ENCODE measurements at regions not wholly inside any gene's neighbourhood (a gene's known extent, or its start where the extent isn't known, plus 50 kb on each side); places are given as distances from the start of the nearest gene placed in this dataset.

- WGBS, 2 experiments = 79 to 94% methylated on average over 2 of the region's 2 CpGs
- Histone ChIP-seq H3K27ac (ENCODE audit: insufficient read depth, low read depth, low read length, poor library complexity, severe bottlenecking) (no peak overlapping the region), H3K4me1 (ENCODE audit: control insufficient read depth, insufficient read depth, low read length) (no peaks in the 10 kb centered on the region), H3K36me3 (ENCODE audit: control insufficient read depth, insufficient read depth, low read length) (no peaks in the 10 kb centered on the region), H3K9me3 (ENCODE audit: control insufficient read depth, low read length) (no peaks in the 10 kb centered on the region), H3K4me3 (ENCODE audit: insufficient read depth, low read depth, low read length) (no peak overlapping the region), H3K27me3 (ENCODE audit: control insufficient read depth, insufficient read depth, low read length, poor library complexity, severe bottlenecking) (no peaks in the 10 kb centered on the region)
Observed at GRCh38 chr6:97449444-97449966, 166.5 kb upstream of the MMS22L start.

- H3K4me1 ChIP-seq (ENCODE audit: control insufficient read depth, insufficient read depth, low read length) = no peaks in the 10 kb centered on the region
- H3K9me3 ChIP-seq (ENCODE audit: control insufficient read depth, low read length) = no peaks in the 10 kb centered on the region
- 93 to 94% methylated on average over 2 to 3 of the region's 3 CpGs for WGBS, 2 experiments
- H3K36me3 ChIP-seq (ENCODE audit: control insufficient read depth, insufficient read depth, low read length) = no peaks in the 10 kb centered on the region
- H3K4me3 ChIP-seq (ENCODE audit: insufficient read depth, low read depth, low read length) = no peak overlapping the region
- H3K27me3 ChIP-seq (ENCODE audit: control insufficient read depth, insufficient read depth, low read length, poor library complexity, severe bottlenecking) = no peaks in the 10 kb centered on the region
- H3K27ac ChIP-seq (ENCODE audit: insufficient read depth, low read depth, low read length, poor library complexity, severe bottlenecking) = no peak overlapping the region
Observed at GRCh38 chr6:97450087-97450486, 167.1 kb upstream of the MMS22L start.

- Histone ChIP-seq H3K27ac (ENCODE audit: insufficient read depth, low read depth, low read length, poor library complexity, severe bottlenecking) (no peak overlapping the region), H3K27me3 (ENCODE audit: control insufficient read depth, insufficient read depth, low read length, poor library complexity, severe bottlenecking) (no peaks in the 10 kb centered on the region), H3K4me3 (ENCODE audit: insufficient read depth, low read depth, low read length) (no peak overlapping the region), H3K4me1 (ENCODE audit: control insufficient read depth, insufficient read depth, low read length) (peaks cover 3% of the 10 kb centered on the region), H3K9me3 (ENCODE audit: control insufficient read depth, low read length) (no peaks in the 10 kb centered on the region), H3K36me3 (ENCODE audit: control insufficient read depth, insufficient read depth, low read length) (no peaks in the 10 kb centered on the region)
- WGBS, 2 experiments = 79 to 86% methylated on average over 3 of the region's 3 CpGs
Observed at GRCh38 chr6:97456070-97456469, 173.1 kb upstream of the MMS22L start.

DNA sequence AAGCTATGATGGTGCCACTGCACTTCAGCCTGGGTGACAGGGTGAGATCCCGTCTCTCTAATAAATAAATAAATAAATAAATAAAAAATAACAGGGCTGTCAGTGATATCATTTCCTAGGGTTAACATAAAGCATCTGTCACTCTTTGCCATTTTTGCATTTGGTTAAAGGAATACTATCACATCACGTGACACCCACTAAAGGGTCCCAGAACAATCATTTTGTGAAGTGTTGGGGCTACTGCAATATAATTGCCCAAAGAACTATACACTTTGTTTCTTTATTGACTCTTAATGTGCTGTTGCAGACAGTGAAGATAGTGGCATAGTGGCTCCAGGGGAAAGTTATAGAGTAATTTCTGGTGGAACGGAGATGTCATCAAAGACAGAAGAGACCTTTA is 176.5 kb upstream of the MMS22L start:
- WGBS, 2 experiments = 94 to 100% methylated on average over 2 of the region's 3 CpGs
- no peaks in the 10 kb centered on the region for H3K9me3 ChIP-seq (ENCODE audit: control insufficient read depth, low read length)
- no peaks in the 10 kb centered on the region for H3K27me3 ChIP-seq (ENCODE audit: control insufficient read depth, insufficient read depth, low read length, poor library complexity, severe bottlenecking)
- peaks cover 6% of the 10 kb centered on the region for H3K4me1 ChIP-seq (ENCODE audit: control insufficient read depth, insufficient read depth, low read length)
- no peaks in the 10 kb centered on the region for H3K36me3 ChIP-seq (ENCODE audit: control insufficient read depth, insufficient read depth, low read length)
- no peak overlapping the region for H3K4me3 ChIP-seq (ENCODE audit: insufficient read depth, low read depth, low read length)
- H3K27ac ChIP-seq (ENCODE audit: insufficient read depth, low read depth, low read length, poor library complexity, severe bottlenecking) = no peak overlapping the region

GRCh38 chr6:97459986-97460385 is 177.0 kb upstream of the MMS22L start:
- H3K9me3 ChIP-seq (ENCODE audit: control insufficient read depth, low read length) = no peaks in the 10 kb centered on the region
- H3K4me3 ChIP-seq (ENCODE audit: insufficient read depth, low read depth, low read length) = no peak overlapping the region
- WGBS, 2 experiments = 88 to 100% methylated on average over 1 of the region's 1 CpG
- H3K36me3 ChIP-seq (ENCODE audit: control insufficient read depth, insufficient read depth, low read length) = no peaks in the 10 kb centered on the region
- H3K27ac ChIP-seq (ENCODE audit: insufficient read depth, low read depth, low read length, poor library complexity, severe bottlenecking) = no peak overlapping the region
- no peaks in the 10 kb centered on the region for H3K27me3 ChIP-seq (ENCODE audit: control insufficient read depth, insufficient read depth, low read length, poor library complexity, severe bottlenecking)
- H3K4me1 ChIP-seq (ENCODE audit: control insufficient read depth, insufficient read depth, low read length) = peaks cover 6% of the 10 kb centered on the region

DNA sequence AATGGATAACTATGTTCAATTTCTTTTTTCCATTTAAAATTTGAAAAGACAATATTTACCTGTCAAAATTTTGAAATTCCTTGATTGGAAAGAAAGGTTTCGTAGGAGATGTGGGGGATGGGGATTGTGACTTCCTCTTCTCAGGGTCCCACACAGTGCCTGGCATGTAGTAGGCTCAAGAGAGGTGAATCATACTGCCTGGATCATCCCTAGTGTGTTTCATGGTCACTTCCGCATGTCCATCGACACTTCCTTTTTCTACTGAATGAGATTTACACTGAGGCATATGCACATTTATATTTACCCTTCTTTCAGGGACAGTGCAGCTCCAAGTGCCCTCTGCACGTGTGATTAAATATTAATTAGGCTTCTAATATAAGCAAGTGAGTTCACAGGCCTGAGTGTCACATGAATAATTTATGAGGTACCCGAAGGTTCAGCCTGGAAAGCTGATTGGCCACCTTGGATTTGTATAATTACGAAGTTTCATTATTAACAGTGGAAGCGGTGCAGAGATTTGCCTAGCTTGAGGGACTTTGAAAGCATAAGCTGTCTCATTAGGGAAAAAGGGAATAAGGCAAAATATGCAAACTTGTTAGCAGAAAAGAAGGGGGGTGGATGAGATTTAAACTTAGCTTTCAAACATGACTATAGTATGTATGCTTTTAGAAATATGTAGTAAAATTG is 177.5 kb upstream of the MMS22L start:
- Histone ChIP-seq H3K27me3 (ENCODE audit: control insufficient read depth, insufficient read depth, low read length, poor library complexity, severe bottlenecking) (no peaks in the 10 kb centered on the region), H3K4me1 (ENCODE audit: control insufficient read depth, insufficient read depth, low read length) (peaks cover 6% of the 10 kb centered on the region), H3K36me3 (ENCODE audit: control insufficient read depth, insufficient read depth, low read length) (no peaks in the 10 kb centered on the region), H3K4me3 (ENCODE audit: insufficient read depth, low read depth, low read length) (no peak overlapping the region), H3K27ac (ENCODE audit: insufficient read depth, low read depth, low read length, poor library complexity, severe bottlenecking) (no peak overlapping the region), H3K9me3 (ENCODE audit: control insufficient read depth, low read length) (no peaks in the 10 kb centered on the region)
- WGBS, 2 experiments = 93 to 97% methylated on average over 7 of the region's 7 CpGs

DNA sequence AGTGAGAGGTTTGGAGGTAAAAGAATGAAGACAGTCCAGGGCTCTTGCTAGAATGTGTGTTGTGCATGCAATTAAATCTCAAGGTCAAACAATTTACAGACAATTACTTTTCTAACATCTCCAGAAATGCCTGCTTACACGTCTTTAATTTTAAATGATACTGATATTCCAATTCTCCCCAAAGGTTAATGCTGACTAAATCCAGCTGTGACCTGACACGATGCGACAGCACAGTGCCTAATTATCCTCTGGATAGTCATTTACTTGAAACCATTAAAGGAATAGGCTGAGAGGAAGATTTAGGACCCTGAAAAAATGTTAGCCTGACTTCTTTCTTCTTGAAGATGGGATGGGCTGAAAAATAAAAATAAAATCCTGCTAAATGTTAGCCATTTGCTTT is 178.2 kb upstream of the MMS22L start:
- Histone ChIP-seq H3K4me3 (ENCODE audit: insufficient read depth, low read depth, low read length) (no peak overlapping the region), H3K27ac (ENCODE audit: insufficient read depth, low read depth, low read length, poor library complexity, severe bottlenecking) (no peak overlapping the region), H3K4me1 (ENCODE audit: control insufficient read depth, insufficient read depth, low read length) (peaks cover 6% of the 10 kb centered on the region), H3K9me3 (ENCODE audit: control insufficient read depth, low read length) (no peaks in the 10 kb centered on the region), H3K36me3 (ENCODE audit: control insufficient read depth, insufficient read depth, low read length) (no peaks in the 10 kb centered on the region), H3K27me3 (ENCODE audit: control insufficient read depth, insufficient read depth, low read length, poor library complexity, severe bottlenecking) (no peaks in the 10 kb centered on the region)
- WGBS, 2 experiments = 70 to 84% methylated on average over 3 of the region's 3 CpGs

DNA sequence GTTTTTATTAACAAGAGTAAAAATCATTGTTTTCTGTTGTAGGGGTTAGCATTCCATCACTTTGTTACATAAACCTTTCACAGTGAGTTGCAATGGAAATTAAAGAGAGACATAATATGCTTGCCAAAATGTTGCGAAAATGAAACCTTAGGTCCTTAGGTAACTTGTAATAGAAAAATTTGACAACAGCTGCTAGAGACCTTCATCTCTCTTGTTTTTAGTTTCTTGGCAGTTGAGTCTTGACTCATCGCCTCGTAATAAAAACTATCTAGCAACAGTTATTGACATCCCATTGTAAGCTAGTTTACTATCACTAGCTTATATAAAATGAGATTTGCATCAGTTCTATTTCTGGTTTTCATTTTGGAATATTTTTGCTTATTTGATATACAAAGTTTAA is 179.0 kb upstream of the MMS22L start:
- Histone ChIP-seq H3K4me3 (ENCODE audit: insufficient read depth, low read depth, low read length) (no peak overlapping the region), H3K27ac (ENCODE audit: insufficient read depth, low read depth, low read length, poor library complexity, severe bottlenecking) (no peak overlapping the region), H3K4me1 (ENCODE audit: control insufficient read depth, insufficient read depth, low read length) (peaks cover 10% of the 10 kb centered on the region), H3K9me3 (ENCODE audit: control insufficient read depth, low read length) (no peaks in the 10 kb centered on the region), H3K36me3 (ENCODE audit: control insufficient read depth, insufficient read depth, low read length) (no peaks in the 10 kb centered on the region), H3K27me3 (ENCODE audit: control insufficient read depth, insufficient read depth, low read length, poor library complexity, severe bottlenecking) (no peaks in the 10 kb centered on the region)
- 92 to 97% methylated on average over 3 of the region's 3 CpGs for WGBS, 2 experiments

- Histone ChIP-seq H3K9me3 (ENCODE audit: control insufficient read depth, low read length) (no peaks in the 10 kb centered on the region), H3K27me3 (ENCODE audit: control insufficient read depth, insufficient read depth, low read length, poor library complexity, severe bottlenecking) (no peaks in the 10 kb centered on the region), H3K4me3 (ENCODE audit: insufficient read depth, low read depth, low read length) (no peak overlapping the region), H3K27ac (ENCODE audit: insufficient read depth, low read depth, low read length, poor library complexity, severe bottlenecking) (no peak overlapping the region), H3K4me1 (ENCODE audit: control insufficient read depth, insufficient read depth, low read length) (peaks cover 10% of the 10 kb centered on the region), H3K36me3 (ENCODE audit: control insufficient read depth, insufficient read depth, low read length) (no peaks in the 10 kb centered on the region)
- 70 to 97% methylated on average over 2 to 4 of the region's 4 CpGs for WGBS, 2 experiments
Observed at GRCh38 chr6:97462938-97463598, 180.1 kb upstream of the MMS22L start.

- 24 to 28% methylated on average over 6 of the region's 6 CpGs for WGBS, 2 experiments
- no peaks in the 10 kb centered on the region for H3K9me3 ChIP-seq (ENCODE audit: control insufficient read depth, low read length)
- no peaks in the 10 kb centered on the region for H3K36me3 ChIP-seq (ENCODE audit: control insufficient read depth, insufficient read depth, low read length)
- H3K4me3 ChIP-seq (ENCODE audit: insufficient read depth, low read depth, low read length) = no peak overlapping the region
- H3K27ac ChIP-seq (ENCODE audit: insufficient read depth, low read depth, low read length, poor library complexity, severe bottlenecking) = no peak overlapping the region
- H3K27me3 ChIP-seq (ENCODE audit: control insufficient read depth, insufficient read depth, low read length, poor library complexity, severe bottlenecking) = no peaks in the 10 kb centered on the region
- H3K4me1 ChIP-seq (ENCODE audit: control insufficient read depth, insufficient read depth, low read length) = peaks cover 7% of the 10 kb centered on the region
Observed at GRCh38 chr6:97465877-97466561, 183.0 kb upstream of the MMS22L start.

Measured in ectodermal cell (in vitro differentiated cells).